GM23338 (cell line): ENCODE measurements at regions not wholly inside any gene's neighbourhood (a gene's known extent, or its start where the extent isn't known, plus 50 kb on each side); places are given as distances from the start of the nearest gene placed in this dataset.
A peak's percentile ranks its signal among the peaks of the same experiment; 100 is the strongest.

Experiments used
- CREB1 ChIP-seq: fragments of 250-450 bp; sonication (Bioruptor Pico); IDR thresholded peaks from 2 replicates; pipeline ENCODE4 v1.5.0; 2020; ENCODE audit warnings: low read depth, mild to moderate bottlenecking, moderate library complexity
- CTCF ChIP-seq, 2 experiments: fragments of 200-600 bp in 1 of 2; sonication (generic) in 1 of 2; conservative IDR thresholded peaks; 2 replicates each; pipeline versions ENCODE4 v1.5.1 to v1.6.1; 2016 to 2017; ENCODE audit warnings: antibody characterized with exemption in 2 of 2, low read depth in 2 of 2, mild to moderate bottlenecking in 2 of 2, moderate library complexity in 1 of 2
- POLR2AphosphoS5 ChIP-seq: IDR thresholded peaks from 2 replicates; pipeline ENCODE4 v1.6.1; 2016; ENCODE audit warnings: antibody characterized with exemption, low read depth
- REST ChIP-seq: IDR thresholded peaks from one replicate; pipeline ENCODE4 v1.6.1; 2018; ENCODE audit warnings: antibody characterized with exemption; ENCODE audit not compliant: unreplicated experiment

- TF ChIP-seq CTCF (conservative IDR thresholded peaks at IDR 0.05; ENCODE audit: low read depth in 2 of 2) (peak; percentile 84 to 90), POLR2AphosphoS5 (no peak), REST (no peak), CREB1 (CRISPR knock-in tag) (no peak)
Observed at GRCh38 chr4:140252742-140253555, 99.0 kb upstream of the MAML3 start.
